Right lobe of liver (tissue), 6 donors: ENCODE measurements at regions not wholly inside any gene's neighbourhood (a gene's known extent, or its start where the extent isn't known, plus 50 kb on each side); places are given as distances from the start of the nearest gene placed in this dataset.

Experiments used
- ATAC-seq, 4 donors: fragments of 200-7000 bp; cut with Tn5 transposase; one replicate each; pipeline ENCODE4 v1.9.1; 2020; ENCODE audit warnings: mild to moderate bottlenecking in 4 of 4, moderate library complexity in 4 of 4
- DNase-seq, 3 donors: peaks; one replicate each; pipeline ENCODE4 v3.0.0-alpha.2; 2020
- H3K27ac ChIP-seq, 3 donors: fragments of 200-600 bp; one replicate each; pipeline ENCODE4 v1.8.0; 2022
- H3K27me3 ChIP-seq, 2 donors: fragments of 200-600 bp; one replicate each; pipeline ENCODE4 v1.8.0; 2022
- H3K36me3 ChIP-seq, 4 donors: fragments of 200-600 bp; sonication (generic) in 1 of 4; one replicate each; pipeline versions ENCODE4 v1.5.1 to v1.8.0; 2017 to 2022; ENCODE audit warnings: control low read depth in 1 of 4
- H3K4me1 ChIP-seq, 4 donors: fragments of 200-600 bp; sonication (generic) in 1 of 4; one replicate each; pipeline versions ENCODE4 v1.5.1 to v1.8.0; 2017 to 2022; ENCODE audit warnings: control low read depth in 1 of 4
- H3K4me3 ChIP-seq, 3 donors: fragments of 200-600 bp; one replicate each; pipeline ENCODE4 v1.8.0; 2022
- H3K9me3 ChIP-seq, 4 donors: fragments of 200-600 bp; sonication (generic) in 1 of 4; one replicate each; pipeline versions ENCODE4 v1.5.1 to v1.8.0; 2017 to 2022; ENCODE audit warnings: control low read depth in 1 of 4
- POLR2A ChIP-seq: fragments of 450-650 bp; IDR thresholded peaks from one replicate; pipeline ENCODE4 v1.6.1; 2017; ENCODE audit warnings: antibody characterized with exemption, mild to moderate bottlenecking
- WGBS: methylation state at CpG from one replicate; pipeline ENCODE4 v1.1.6; 2018; ENCODE audit warnings: low coverage, low lambda C conversion rate; ENCODE audit not compliant: insufficient coverage; ENCODE audit errors: missing lambda C conversion rate; 5-methylcytosine and 5-hydroxymethylcytosine counted together
- intact Hi-C, 2 donors: fragments of 100-400 bp; cut with DNase I; formaldehyde crosslinking; loops; one replicate each; pipeline versions ENCODE4 v1.11.2 to v1.14.1; 2022
- TF ChIP-seq, protein P1 (sequence below), 4 donors: fragments of 200-600 bp in 3 of 4; fragments of 450-650 bp in 1 of 4; IDR thresholded peaks; one replicate each; pipeline versions ENCODE4 v1.5.1 to v1.8.0; 2016 to 2022; ENCODE audit warnings: antibody characterized with exemption in 4 of 4, mild to moderate bottlenecking in 2 of 4
- donor health status: DM: no; HTN: yes; CAD: no.
- donor health status: DM: no; HTN: no; CAD: no.
- donor health status: DM: no; HTN: no; CAD: no.
- donor health status: DM: no; HTN: yes; CAD: no.
- donor health status: DM: no; HTN: yes; CAD: no.

DNA sequence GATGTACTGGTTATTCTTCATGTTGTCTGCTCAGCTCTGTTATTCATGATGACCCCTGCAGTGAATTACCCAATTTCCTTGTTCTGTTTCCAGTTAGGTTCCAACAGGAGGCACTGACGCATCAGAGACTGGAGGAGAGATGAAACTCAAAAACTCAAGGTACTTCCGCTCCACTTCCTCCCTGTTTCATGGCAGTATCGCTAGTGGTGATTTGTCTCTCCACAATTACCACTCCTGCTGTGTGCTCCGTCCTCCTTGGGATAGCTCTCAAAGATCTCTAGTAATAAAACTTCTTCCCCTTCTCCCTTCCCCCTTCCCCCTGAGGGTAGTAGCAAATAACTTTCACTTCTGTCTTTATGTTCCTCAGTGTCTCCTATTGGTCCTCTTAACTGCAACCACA is 107.4 kb upstream of the ABCB5 start:
- Histone ChIP-seq H3K27ac (no peak overlapping the region), H3K9me3 (no peaks in the 10 kb centered on the region), H3K4me1 (no peaks in the 10 kb centered on the region), H3K27me3 (no peaks in the 10 kb centered on the region), H3K4me3 (no peak overlapping the region), H3K36me3 (no peaks in the 10 kb centered on the region)
- DNase-seq (no peak), ATAC-seq (peak; percentile 33 to 71 (median 56))
- WGBS, result 38% methylated on average over 3 of the region's 4 CpGs
- intact Hi-C loops, result no loop called here
- TF ChIP-seq, protein P1, sequence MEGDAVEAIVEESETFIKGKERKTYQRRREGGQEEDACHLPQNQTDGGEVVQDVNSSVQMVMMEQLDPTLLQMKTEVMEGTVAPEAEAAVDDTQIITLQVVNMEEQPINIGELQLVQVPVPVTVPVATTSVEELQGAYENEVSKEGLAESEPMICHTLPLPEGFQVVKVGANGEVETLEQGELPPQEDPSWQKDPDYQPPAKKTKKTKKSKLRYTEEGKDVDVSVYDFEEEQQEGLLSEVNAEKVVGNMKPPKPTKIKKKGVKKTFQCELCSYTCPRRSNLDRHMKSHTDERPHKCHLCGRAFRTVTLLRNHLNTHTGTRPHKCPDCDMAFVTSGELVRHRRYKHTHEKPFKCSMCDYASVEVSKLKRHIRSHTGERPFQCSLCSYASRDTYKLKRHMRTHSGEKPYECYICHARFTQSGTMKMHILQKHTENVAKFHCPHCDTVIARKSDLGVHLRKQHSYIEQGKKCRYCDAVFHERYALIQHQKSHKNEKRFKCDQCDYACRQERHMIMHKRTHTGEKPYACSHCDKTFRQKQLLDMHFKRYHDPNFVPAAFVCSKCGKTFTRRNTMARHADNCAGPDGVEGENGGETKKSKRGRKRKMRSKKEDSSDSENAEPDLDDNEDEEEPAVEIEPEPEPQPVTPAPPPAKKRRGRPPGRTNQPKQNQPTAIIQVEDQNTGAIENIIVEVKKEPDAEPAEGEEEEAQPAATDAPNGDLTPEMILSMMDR (IDR thresholded peaks at IDR 0.05), result no peak

DNA sequence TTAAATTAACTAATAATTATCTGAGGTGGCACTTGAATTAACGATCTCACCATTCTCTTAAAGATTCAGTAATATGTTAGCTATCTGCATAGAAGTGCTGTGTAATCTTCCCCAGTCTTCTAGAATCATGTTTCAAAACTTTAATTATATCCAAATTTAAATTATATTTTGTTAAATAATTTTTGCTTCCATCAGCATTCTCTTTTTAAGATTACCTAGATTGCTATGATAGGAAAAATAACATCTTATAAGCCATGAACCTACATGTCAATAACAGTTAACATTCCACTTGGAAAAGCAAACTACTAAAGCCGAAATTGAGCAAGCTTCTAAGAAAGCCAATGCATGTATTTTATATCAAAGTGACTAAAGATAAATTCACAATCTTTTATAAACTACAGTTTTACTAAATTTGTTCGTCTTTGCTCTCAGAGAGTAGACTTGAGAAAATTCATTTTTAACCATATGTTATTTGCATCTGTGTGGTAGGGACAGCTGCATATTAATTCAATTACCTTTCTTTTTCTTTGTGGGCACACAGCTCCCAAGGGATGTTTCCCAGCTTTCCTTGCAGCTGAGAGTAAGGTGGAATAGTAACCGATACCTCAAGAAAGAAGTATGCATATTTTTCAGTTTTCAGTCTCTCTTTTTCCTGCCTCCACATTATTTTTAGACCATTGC is 105.4 kb upstream of the ABCB5 start:
- Histone ChIP-seq H3K4me3 (no peak overlapping the region), H3K27me3 (no peaks in the 10 kb centered on the region), H3K9me3 (no peaks in the 10 kb centered on the region), H3K4me1 (no peaks in the 10 kb centered on the region), H3K27ac (no peak overlapping the region), H3K36me3 (no peaks in the 10 kb centered on the region)
- 45% methylated on average over 4 of the region's 4 CpGs for WGBS
- intact Hi-C loops, result no loop called here
- TF ChIP-seq, protein P1 (IDR thresholded peaks at IDR 0.05), result no peak
- TF ChIP-seq POLR2A, result no peak
- DNase-seq (no peak), ATAC-seq (no peak)

DNA sequence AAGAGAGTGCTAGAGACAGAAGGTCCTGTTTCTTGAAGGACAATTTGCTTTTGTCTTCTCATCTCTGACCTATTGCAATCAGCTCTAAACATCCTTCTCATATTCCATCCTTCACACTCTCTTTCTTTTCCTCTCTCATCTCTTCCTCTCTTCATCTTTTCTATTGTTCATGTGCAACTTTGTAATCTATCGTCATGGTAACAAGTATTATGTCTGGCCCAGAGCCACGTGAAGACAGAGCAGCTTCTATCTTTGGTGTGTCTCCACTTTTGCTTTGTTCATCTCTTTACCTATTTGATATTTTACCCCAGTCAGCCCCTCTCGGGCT is 104.9 kb upstream of the ABCB5 start:
- Histone ChIP-seq H3K36me3 (no peaks in the 10 kb centered on the region), H3K9me3 (no peaks in the 10 kb centered on the region), H3K27ac (no peak overlapping the region), H3K27me3 (no peaks in the 10 kb centered on the region), H3K4me1 (no peaks in the 10 kb centered on the region), H3K4me3 (no peak overlapping the region)
- TF ChIP-seq, protein P1 (IDR thresholded peaks at IDR 0.05), result no peak
- TF ChIP-seq POLR2A, result no peak
- ATAC-seq (no peak), DNase-seq (no peak)
- intact Hi-C loops, result no loop called here
- 43% methylated on average over 3 of the region's 3 CpGs for WGBS

DNA sequence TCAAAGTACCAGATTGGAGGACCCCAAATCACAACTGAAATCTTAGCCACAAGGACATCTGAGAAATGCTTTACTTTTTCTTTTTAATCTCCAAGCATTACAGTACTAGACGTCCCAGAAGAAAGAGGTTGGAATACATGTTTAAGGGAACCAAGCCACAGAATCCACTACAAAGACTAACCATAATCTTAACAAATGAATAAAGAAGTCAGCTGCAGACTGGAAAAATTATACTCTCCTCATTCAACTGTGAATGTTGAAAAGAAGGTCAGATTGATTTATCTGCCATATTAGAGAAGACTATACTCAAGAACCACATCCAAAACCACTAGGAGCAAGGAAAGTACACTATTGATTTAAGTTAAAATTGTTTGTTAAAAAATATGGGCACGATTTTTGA is 102.1 kb upstream of the ABCB5 start:
- 30% methylated on average over 2 of the region's 2 CpGs for WGBS
- H3K27ac ChIP-seq, result no peak overlapping the region
- no peak for TF ChIP-seq POLR2A
- TF ChIP-seq, protein P1 (IDR thresholded peaks at IDR 0.05), result no peak
- ATAC-seq, result no peak
- intact Hi-C loops, result no loop called here
- no peak overlapping the region for H3K4me3 ChIP-seq
- H3K4me1 ChIP-seq, result no peaks in the 10 kb centered on the region
- H3K27me3 ChIP-seq, result no peaks in the 10 kb centered on the region
- H3K36me3 ChIP-seq, result no peaks in the 10 kb centered on the region
- no peak for DNase-seq
- no peaks in the 10 kb centered on the region for H3K9me3 ChIP-seq

DNA sequence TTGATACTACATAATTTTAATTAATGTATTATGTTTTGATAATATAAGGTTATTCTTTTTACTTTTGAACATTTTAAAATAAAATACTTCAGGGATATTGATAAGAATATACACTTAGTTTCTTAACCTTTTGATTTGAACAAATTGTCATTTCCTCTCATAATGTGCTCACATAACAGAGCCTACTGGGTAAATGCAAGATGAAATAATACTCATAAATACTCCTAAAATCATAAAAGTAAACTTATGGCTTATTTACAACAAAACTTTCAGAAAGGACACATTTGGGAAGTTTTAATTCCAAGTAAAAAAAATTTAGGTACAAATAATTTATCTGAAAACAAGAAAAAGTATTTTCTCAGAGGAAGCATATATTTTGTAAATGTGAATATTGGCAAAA is 101.6 kb upstream of the ABCB5 start:
- intact Hi-C loops, result no loop called here

More for the DNA sequence above, 101.6 kb upstream of the ABCB5 start:
- ATAC-seq, result no peak
- Histone ChIP-seq H3K27me3 (no peaks in the 10 kb centered on the region), H3K9me3 (no peaks in the 10 kb centered on the region), H3K4me3 (no peak overlapping the region), H3K27ac (no peak overlapping the region), H3K4me1 (no peaks in the 10 kb centered on the region), H3K36me3 (no peaks in the 10 kb centered on the region)
- no peak for TF ChIP-seq POLR2A
- no peak for DNase-seq
